Trophoblast cell (in vitro differentiated cells and primary cell): ENCODE measurements at regions not wholly inside any gene's neighbourhood (a gene's known extent, or its start where the extent isn't known, plus 50 kb on each side); places are given as distances from the start of the nearest gene placed in this dataset.

Source experiments
- DNase-seq, 2 donors: peaks; one replicate each; pipeline ENCODE4 v3.0.0-alpha.2; 2016
- H2AFZ ChIP-seq: 2 replicates; pipeline ENCODE4 v1.6.1; 2013; ENCODE audit warnings: low read length, moderate library complexity, mild to moderate bottlenecking; ENCODE audit not compliant: insufficient read depth, poor library complexity
- H2AK5ac ChIP-seq: 2 replicates; pipeline ENCODE4 v1.6.1; 2013; ENCODE audit warnings: mild to moderate bottlenecking, low read length
- H2BK120ac ChIP-seq: 2 replicates; pipeline ENCODE4 v1.6.1; 2013; ENCODE audit warnings: low read length, mild to moderate bottlenecking, moderate library complexity; ENCODE audit not compliant: insufficient read depth, poor library complexity
- H2BK12ac ChIP-seq: 2 replicates; pipeline ENCODE4 v1.6.1; 2013; ENCODE audit warnings: mild to moderate bottlenecking, low read length, moderate library complexity
- H2BK5ac ChIP-seq: 2 replicates; pipeline ENCODE4 v1.6.1; 2013; ENCODE audit warnings: low read length, low read depth, moderate library complexity, mild to moderate bottlenecking; ENCODE audit not compliant: poor library complexity
- H3K14ac ChIP-seq: 2 replicates; pipeline ENCODE4 v1.6.1; 2013; ENCODE audit warnings: mild to moderate bottlenecking, low read length
- H3K18ac ChIP-seq: 2 replicates; pipeline ENCODE4 v1.6.1; 2013; ENCODE audit warnings: mild to moderate bottlenecking, low read length
- H3K23ac ChIP-seq: 2 replicates; pipeline ENCODE4 v1.6.1; 2013; ENCODE audit warnings: low read length
- H3K27ac ChIP-seq: 2 replicates; pipeline ENCODE4 v1.5.1; 2013; ENCODE audit warnings: low read depth, mild to moderate bottlenecking, inconsistent platforms, low read length, moderate library complexity
- H3K27me3 ChIP-seq: 2 replicates; pipeline ENCODE4 v1.6.1; 2013; ENCODE audit warnings: inconsistent platforms, mild to moderate bottlenecking, low read length, moderate library complexity; ENCODE audit not compliant: insufficient read depth
- H3K36me3 ChIP-seq, 2 experiments: 1 replicate in 1 of 2; 2 replicates in 1 of 2; pipeline ENCODE4 v1.6.1; 2013; ENCODE audit warnings: low read length in 2 of 2, mild to moderate bottlenecking in 2 of 2, moderate library complexity in 1 of 2; ENCODE audit not compliant: insufficient read depth in 2 of 2, control insufficient read depth in 1 of 2
- H3K4ac ChIP-seq: 2 replicates; pipeline ENCODE4 v1.6.1; 2013; ENCODE audit warnings: low read depth, mild to moderate bottlenecking, low read length, moderate library complexity
- H3K4me1 ChIP-seq, 2 experiments: 1 replicate in 1 of 2; 2 replicates in 1 of 2; pipeline ENCODE4 v1.6.1; 2013; ENCODE audit warnings: low read length in 2 of 2, mild to moderate bottlenecking in 2 of 2, moderate library complexity in 1 of 2; ENCODE audit not compliant: insufficient read depth in 2 of 2, control insufficient read depth in 1 of 2
- H3K4me2 ChIP-seq: 2 replicates; pipeline ENCODE4 v1.6.1; 2013; ENCODE audit warnings: inconsistent platforms, mild to moderate bottlenecking, low read length, moderate library complexity
- H3K4me3 ChIP-seq: 2 replicates; pipeline ENCODE4 v1.5.1; 2013; ENCODE audit warnings: mild to moderate bottlenecking, low read depth, low read length, inconsistent platforms
- H3K79me1 ChIP-seq: one replicate; pipeline ENCODE4 v1.6.1; 2013; ENCODE audit warnings: low read length
- H3K79me2 ChIP-seq: 2 replicates; pipeline ENCODE4 v1.6.1; 2013; ENCODE audit warnings: low read length, mild to moderate bottlenecking; ENCODE audit not compliant: control insufficient read depth, insufficient read depth, poor library complexity
- H3K9ac ChIP-seq: 2 replicates; pipeline ENCODE4 v1.6.1; 2013; ENCODE audit warnings: mild to moderate bottlenecking, low read length
- H3K9me3 ChIP-seq: 2 replicates; pipeline ENCODE4 v1.6.1; 2013; ENCODE audit warnings: low read depth, mild to moderate bottlenecking, control low read depth, inconsistent platforms, low read length; ENCODE audit not compliant: insufficient read depth
- H4K12ac ChIP-seq: 2 replicates; pipeline ENCODE4 v1.6.1; 2013; ENCODE audit warnings: low read depth, mild to moderate bottlenecking, low read length, moderate library complexity
- H4K8ac ChIP-seq: 2 replicates; pipeline ENCODE4 v1.6.1; 2013; ENCODE audit warnings: low read depth, mild to moderate bottlenecking, low read length, moderate library complexity
- H4K91ac ChIP-seq: one replicate; pipeline ENCODE4 v1.6.1; 2013; ENCODE audit warnings: low read depth, mild to moderate bottlenecking, low read length, moderate library complexity
- WGBS: extraction: QIAGEN DNeasy Blood & Tissue Kit; methylation state at CpG from one replicate; pipeline ENCODE4 v1.1.7; 2013; ENCODE audit warnings: missing lambda C conversion rate; ENCODE audit not compliant: insufficient read length, insufficient coverage; ENCODE audit errors: extremely low coverage; 5-methylcytosine and 5-hydroxymethylcytosine counted together

DNA sequence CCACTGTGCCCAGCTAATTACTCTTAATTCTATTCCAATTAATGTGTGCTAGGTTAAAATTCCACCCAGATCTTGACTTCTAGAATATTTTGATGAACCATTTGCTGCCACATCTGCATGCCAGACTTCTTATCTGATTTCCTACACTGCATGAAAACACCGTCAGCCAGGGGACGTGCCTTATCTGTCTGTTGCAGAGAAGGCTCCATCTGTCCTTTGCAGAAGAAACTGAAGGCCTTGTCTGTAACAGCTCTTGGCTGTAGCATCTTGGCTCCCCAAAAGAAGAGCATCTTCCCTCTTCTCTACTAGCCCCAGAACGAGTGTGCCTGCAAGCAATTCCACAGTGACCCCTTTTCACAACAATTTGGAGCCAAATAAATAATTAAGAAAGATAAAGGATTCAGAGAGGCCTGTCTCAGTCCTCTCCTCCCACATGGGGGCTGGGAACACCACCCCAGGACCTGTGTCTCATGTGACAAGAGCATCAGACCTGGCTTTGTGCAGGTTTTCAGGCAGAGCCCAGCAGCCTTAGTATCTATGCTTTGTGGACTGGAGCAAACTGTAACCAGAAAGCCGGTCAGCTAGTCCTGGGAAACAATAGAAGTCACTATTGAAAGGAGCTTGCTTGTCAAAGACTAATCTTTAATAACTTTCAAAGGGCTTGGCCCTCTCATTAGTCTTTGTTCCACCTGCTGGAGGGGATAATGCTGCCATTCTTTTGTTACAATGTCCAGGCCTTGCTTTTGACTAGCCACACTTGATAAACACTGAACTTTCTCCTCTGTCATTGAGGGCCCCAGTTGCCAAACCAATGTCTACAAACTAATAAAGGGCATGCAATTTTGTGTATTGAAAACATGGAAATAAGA is 84.0 kb upstream of the NEUROD1 start:
- Histone ChIP-seq H3K14ac (no peak overlapping the region), H3K4me2 (no peak overlapping the region), H3K23ac (no peak overlapping the region), H2AFZ (no peak overlapping the region), H3K9me3 (no peaks in the 10 kb centered on the region), H3K4ac (no peak overlapping the region), H3K9ac (no peak overlapping the region), H3K4me3 (no peak overlapping the region), H3K27me3 (no peaks in the 10 kb centered on the region), H4K8ac (no peak overlapping the region), H4K91ac (no peak overlapping the region), H3K27ac (no peak overlapping the region), H3K36me3 (no peaks in the 10 kb centered on the region), H2BK12ac (no peak overlapping the region), H3K79me2 (no peaks in the 10 kb centered on the region), H2BK120ac (no peak overlapping the region), H3K18ac (no peak overlapping the region), H2BK5ac (no peak overlapping the region), H3K79me1 (no peaks in the 10 kb centered on the region), H3K4me1 (no peaks in the 10 kb centered on the region), H2AK5ac (no peak overlapping the region), H4K12ac (no peak overlapping the region)
- DNase-seq = peak in 1 of 2 donors; percentile 45
- WGBS = no CpG with 5 or more reads among the region's 4 CpGs

DNA sequence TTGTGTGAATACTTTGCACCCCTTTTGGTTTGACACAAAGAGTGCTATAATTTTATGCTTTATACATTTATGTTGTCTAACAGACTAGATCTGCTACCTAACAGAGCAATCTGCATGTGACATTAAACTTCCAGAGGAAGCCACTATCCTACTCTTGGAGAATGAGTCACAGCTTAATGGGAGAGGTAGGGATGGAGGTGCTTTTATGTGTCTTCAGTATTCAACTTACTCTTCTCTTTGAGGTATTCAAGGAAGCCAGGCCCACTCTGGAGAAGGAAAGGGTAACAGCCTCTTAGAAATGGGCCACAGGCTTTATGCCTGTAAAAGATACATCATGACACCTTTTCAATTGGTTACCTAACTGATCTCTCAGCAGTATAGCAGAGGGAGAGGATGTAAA is 85.8 kb upstream of the NEUROD1 start:
- Histone ChIP-seq H2AFZ (no peak overlapping the region), H3K79me2 (no peaks in the 10 kb centered on the region), H3K4me1 (no peaks in the 10 kb centered on the region), H3K9ac (no peak overlapping the region), H2BK12ac (no peak overlapping the region), H3K4me2 (no peak overlapping the region), H2AK5ac (no peak overlapping the region), H3K79me1 (no peaks in the 10 kb centered on the region), H3K27me3 (no peaks in the 10 kb centered on the region), H2BK120ac (no peak overlapping the region), H3K36me3 (no peaks in the 10 kb centered on the region), H3K18ac (no peak overlapping the region), H3K27ac (no peak overlapping the region), H3K14ac (no peak overlapping the region), H3K9me3 (no peaks in the 10 kb centered on the region), H4K8ac (no peak overlapping the region), H2BK5ac (no peak overlapping the region), H3K23ac (no peak overlapping the region), H3K4me3 (no peak overlapping the region), H4K12ac (no peak overlapping the region), H4K91ac (no peak overlapping the region), H3K4ac (no peak overlapping the region)
- DNase-seq = no peak

DNA sequence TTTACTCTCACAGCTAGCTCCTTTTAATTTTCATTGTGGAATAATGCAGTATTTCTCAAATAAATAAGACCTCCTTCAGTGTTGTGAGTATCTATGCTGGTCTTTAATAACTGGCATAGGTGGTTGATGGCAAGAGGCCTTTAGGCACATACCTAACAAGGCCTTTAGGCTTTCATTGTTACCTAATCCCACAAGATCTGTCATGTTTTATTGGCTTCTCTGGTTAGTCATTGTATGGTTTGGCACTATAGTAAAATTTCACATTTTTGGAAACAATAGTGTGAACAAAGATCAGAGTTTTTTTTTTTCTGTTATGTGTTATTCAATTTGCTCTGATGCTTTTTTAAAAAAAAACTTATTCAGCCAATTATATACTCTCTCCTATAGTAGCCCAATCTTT is 89.8 kb upstream of the NEUROD1 start:
- Histone ChIP-seq H3K36me3 (no peaks in the 10 kb centered on the region), H3K4me3 (no peak overlapping the region), H2AFZ (no peak overlapping the region), H3K4me2 (no peak overlapping the region), H3K9me3 (no peaks in the 10 kb centered on the region), H2BK5ac (no peak overlapping the region), H3K23ac (no peak overlapping the region), H3K4ac (no peak overlapping the region), H3K79me2 (no peaks in the 10 kb centered on the region), H3K79me1 (no peaks in the 10 kb centered on the region), H4K12ac (no peak overlapping the region), H4K8ac (no peak overlapping the region), H3K4me1 (no peaks in the 10 kb centered on the region), H2BK12ac (no peak overlapping the region), H3K14ac (no peak overlapping the region), H2BK120ac (no peak overlapping the region), H2AK5ac (no peak overlapping the region), H3K9ac (no peak overlapping the region), H3K27me3 (no peaks in the 10 kb centered on the region), H4K91ac (no peak overlapping the region), H3K27ac (no peak overlapping the region), H3K18ac (no peak overlapping the region)
- DNase-seq = no peak

DNA sequence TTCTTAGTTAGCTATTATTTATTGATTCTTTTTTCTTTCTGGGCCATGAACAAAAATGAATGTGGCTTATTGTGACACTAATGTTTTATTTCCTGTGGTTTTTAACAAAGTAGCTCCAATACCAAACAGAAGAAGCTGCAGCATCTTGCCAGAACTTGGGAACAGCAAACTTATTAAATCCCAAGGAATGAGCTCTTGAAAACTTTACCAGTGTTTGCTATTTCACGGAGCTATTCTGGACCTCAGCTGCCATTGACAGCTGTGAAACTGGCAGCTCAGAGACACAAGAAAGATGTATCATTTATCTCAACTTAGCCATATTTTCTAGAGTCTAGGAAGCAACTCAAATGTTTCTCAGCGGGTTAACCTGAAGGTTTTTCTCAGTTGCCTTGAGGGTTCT is 91.0 kb upstream of the NEUROD1 start:
- H4K8ac ChIP-seq = no peak overlapping the region
- H2BK120ac ChIP-seq = no peak overlapping the region
- no peaks in the 10 kb centered on the region for H3K79me1 ChIP-seq
- H3K14ac ChIP-seq = no peak overlapping the region
- no peak overlapping the region for H3K18ac ChIP-seq
- no peak overlapping the region for H2AK5ac ChIP-seq
- H3K4ac ChIP-seq = no peak overlapping the region
- no peak overlapping the region for H3K9ac ChIP-seq
- no peak overlapping the region for H4K12ac ChIP-seq
- no peaks in the 10 kb centered on the region for H3K9me3 ChIP-seq
- no peaks in the 10 kb centered on the region for H3K4me1 ChIP-seq
- H3K27me3 ChIP-seq = no peaks in the 10 kb centered on the region
- DNase-seq = no peak
- no peak overlapping the region for H3K4me2 ChIP-seq
- H2AFZ ChIP-seq = no peak overlapping the region
- no peak overlapping the region for H3K23ac ChIP-seq
- no peaks in the 10 kb centered on the region for H3K79me2 ChIP-seq
- H3K27ac ChIP-seq = no peak overlapping the region
- no peak overlapping the region for H4K91ac ChIP-seq
- H2BK5ac ChIP-seq = no peak overlapping the region
- no peaks in the 10 kb centered on the region for H3K36me3 ChIP-seq
- H2BK12ac ChIP-seq = no peak overlapping the region
- no peak overlapping the region for H3K4me3 ChIP-seq
- no CpG with 5 or more reads among the region's 2 CpGs for WGBS
